HL-60 (cell line): ENCODE measurements at regions not wholly inside any gene's neighbourhood (a gene's known extent, or its start where the extent isn't known, plus 50 kb on each side); places are given as distances from the start of the nearest gene placed in this dataset.

Experiments used
- CTCF ChIP-seq: IDR thresholded peaks from one replicate; pipeline ENCODE4 v1.5.1; 2011; ENCODE audit warnings: low read length, control low read depth, inconsistent platforms; ENCODE audit not compliant: insufficient read depth
- GABPA ChIP-seq: IDR thresholded peaks from 2 replicates; pipeline ENCODE4 v1.6.1; 2012; ENCODE audit warnings: low read depth
- POLR2AphosphoS5 ChIP-seq: IDR thresholded peaks from 2 replicates; pipeline ENCODE4 v1.6.1; 2012; ENCODE audit warnings: low read depth
- REST ChIP-seq: IDR thresholded peaks from 2 replicates; pipeline ENCODE4 v1.6.1; 2012; ENCODE audit warnings: low read depth; ENCODE audit not compliant: insufficient replicate concordance

GRCh38 chr2:217601601-217602000 is 401.2 kb downstream of the TNS1 start:
- TF ChIP-seq CTCF (no peak), POLR2AphosphoS5 (no peak), REST (no peak), GABPA (no peak)
